ENCODE measurements at regions not wholly inside any gene's neighbourhood (a gene's known extent, or its start where the extent isn't known, plus 50 kb on each side); places are given as distances from the start of the nearest gene placed in this dataset.
A peak's percentile ranks its signal among the peaks of the same experiment; 100 is the strongest.

DNA sequence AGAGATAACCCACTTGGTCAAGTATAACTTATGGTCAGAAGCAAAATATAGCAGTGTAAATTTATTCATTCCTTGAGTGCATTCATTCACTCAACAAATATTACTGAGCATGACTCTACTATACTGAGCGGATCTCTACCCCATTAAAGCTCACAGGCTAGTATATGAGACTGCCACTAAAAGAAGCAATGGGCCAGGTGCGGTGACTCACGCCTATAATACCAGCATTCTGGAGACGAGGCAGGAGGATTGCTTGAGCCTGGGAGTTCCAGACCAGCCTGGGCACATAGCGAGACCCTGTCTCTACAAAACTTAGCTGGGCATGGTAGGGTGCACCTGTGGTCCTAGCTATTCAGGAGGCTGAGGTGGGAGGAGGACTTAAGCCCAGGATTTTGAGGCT is 197.6 kb upstream of the BLID start:
- intact Hi-C loops (cut with DNase I; ENCODE audit: low total_unique reads), result no loop called here
- Histone ChIP-seq H3K27me3 (peaks cover 0 to 2% (median 0%) of the 10 kb centered on the region in 3 donors), H3K4me3 (no peak overlapping the region), H3K9me3 (no peaks in the 10 kb centered on the region), H3K36me3 (no peaks in the 10 kb centered on the region), H3K4me1 (peaks cover 0 to under 1% (median 0%) of the 10 kb centered on the region in 4 donors), H3K27ac (no peak overlapping the region)
- 56 to 76% (median 63%) methylated on average over 5 of the region's 5 CpGs for WGBS, 5 donors
- DNase-seq, result no peak
- TF ChIP-seq POLR2AphosphoS5 (IDR thresholded peaks at IDR 0.05) (no peak), EP300 (IDR thresholded peaks at IDR 0.05) (no peak)
- TF ChIP-seq, protein P1, sequence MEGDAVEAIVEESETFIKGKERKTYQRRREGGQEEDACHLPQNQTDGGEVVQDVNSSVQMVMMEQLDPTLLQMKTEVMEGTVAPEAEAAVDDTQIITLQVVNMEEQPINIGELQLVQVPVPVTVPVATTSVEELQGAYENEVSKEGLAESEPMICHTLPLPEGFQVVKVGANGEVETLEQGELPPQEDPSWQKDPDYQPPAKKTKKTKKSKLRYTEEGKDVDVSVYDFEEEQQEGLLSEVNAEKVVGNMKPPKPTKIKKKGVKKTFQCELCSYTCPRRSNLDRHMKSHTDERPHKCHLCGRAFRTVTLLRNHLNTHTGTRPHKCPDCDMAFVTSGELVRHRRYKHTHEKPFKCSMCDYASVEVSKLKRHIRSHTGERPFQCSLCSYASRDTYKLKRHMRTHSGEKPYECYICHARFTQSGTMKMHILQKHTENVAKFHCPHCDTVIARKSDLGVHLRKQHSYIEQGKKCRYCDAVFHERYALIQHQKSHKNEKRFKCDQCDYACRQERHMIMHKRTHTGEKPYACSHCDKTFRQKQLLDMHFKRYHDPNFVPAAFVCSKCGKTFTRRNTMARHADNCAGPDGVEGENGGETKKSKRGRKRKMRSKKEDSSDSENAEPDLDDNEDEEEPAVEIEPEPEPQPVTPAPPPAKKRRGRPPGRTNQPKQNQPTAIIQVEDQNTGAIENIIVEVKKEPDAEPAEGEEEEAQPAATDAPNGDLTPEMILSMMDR (IDR thresholded peaks at IDR 0.05), result no peak

DNA sequence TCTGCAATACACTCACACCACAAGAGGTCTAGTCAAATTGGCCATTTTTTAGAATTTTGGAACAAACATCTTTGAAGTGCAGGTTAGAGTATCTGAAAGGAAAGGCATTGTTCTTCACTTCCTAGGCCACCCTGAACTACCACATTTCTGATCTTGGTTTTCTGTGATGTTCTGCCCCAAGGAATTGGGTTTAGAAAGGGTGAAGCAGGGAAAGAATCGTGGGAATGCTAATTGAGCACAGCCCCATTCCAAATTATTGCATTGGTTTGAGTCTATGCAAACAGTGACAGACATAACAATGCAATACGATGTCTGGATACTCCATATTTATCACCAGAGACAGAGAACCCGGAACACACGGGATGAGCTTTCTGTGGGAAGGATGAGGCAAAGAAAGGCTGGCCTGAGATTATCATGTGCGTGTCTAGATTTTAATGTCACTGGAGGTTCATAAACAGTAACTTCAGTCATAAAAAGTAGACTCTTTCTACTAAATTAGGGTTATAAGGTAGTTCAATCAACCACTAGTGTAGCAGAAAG is 195.3 kb upstream of the BLID start:
- Histone ChIP-seq H3K27me3 (peaks cover 0 to 3% (median 0%) of the 10 kb centered on the region in 3 donors), H3K36me3 (no peaks in the 10 kb centered on the region), H3K4me3 (no peak overlapping the region), H3K4me1 (no peaks in the 10 kb centered on the region), H3K9me3 (no peaks in the 10 kb centered on the region), H3K27ac (no peak overlapping the region)
- 78 to 87% (median 84%) methylated on average over 5 of the region's 5 CpGs for WGBS, 5 donors
- intact Hi-C loops (cut with DNase I; ENCODE audit: low total_unique reads), result no loop called here
- TF ChIP-seq, protein P1 (IDR thresholded peaks at IDR 0.05), result no peak
- TF ChIP-seq POLR2A (IDR thresholded peaks at IDR 0.05), result no peak
- TF ChIP-seq EP300 (IDR thresholded peaks at IDR 0.05), result no peak
- TF ChIP-seq POLR2AphosphoS5 (IDR thresholded peaks at IDR 0.05), result no peak
- DNase-seq, result no peak

DNA sequence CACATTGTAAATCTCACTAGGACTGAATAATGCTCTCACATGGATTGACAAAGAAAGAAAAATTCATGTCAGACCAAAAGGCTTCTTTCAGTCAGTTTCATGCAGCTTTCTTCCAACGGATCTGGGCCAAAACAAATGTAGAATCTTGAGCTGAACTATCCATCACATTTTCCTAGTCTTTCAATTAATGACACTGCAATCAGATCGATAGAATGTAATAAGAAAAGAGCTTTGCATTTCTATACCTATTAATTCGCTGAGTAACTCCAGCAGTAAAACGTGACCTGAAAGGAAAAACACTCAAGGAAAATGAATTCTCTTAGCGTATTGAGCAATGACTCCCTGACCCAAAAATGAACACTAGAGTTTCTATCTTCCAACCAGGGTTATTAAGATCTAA is 194.8 kb upstream of the BLID start:
- Histone ChIP-seq H3K4me1 (no peaks in the 10 kb centered on the region), H3K27me3 (peaks cover 0 to 3% (median 0%) of the 10 kb centered on the region in 3 donors), H3K9me3 (no peaks in the 10 kb centered on the region), H3K4me3 (no peak overlapping the region), H3K27ac (no peak overlapping the region), H3K36me3 (no peaks in the 10 kb centered on the region)
- intact Hi-C loops (cut with DNase I; ENCODE audit: low total_unique reads), result no loop called here
- WGBS, 5 donors, result 71 to 83% (median 74%) methylated on average over 5 of the region's 5 CpGs
- TF ChIP-seq POLR2A (IDR thresholded peaks at IDR 0.05), result no peak
- no peak for TF ChIP-seq EP300 (IDR thresholded peaks at IDR 0.05)
- TF ChIP-seq, protein P1 (IDR thresholded peaks at IDR 0.05), result no peak
- no peak for TF ChIP-seq POLR2AphosphoS5 (IDR thresholded peaks at IDR 0.05)
- no peak for DNase-seq

DNA sequence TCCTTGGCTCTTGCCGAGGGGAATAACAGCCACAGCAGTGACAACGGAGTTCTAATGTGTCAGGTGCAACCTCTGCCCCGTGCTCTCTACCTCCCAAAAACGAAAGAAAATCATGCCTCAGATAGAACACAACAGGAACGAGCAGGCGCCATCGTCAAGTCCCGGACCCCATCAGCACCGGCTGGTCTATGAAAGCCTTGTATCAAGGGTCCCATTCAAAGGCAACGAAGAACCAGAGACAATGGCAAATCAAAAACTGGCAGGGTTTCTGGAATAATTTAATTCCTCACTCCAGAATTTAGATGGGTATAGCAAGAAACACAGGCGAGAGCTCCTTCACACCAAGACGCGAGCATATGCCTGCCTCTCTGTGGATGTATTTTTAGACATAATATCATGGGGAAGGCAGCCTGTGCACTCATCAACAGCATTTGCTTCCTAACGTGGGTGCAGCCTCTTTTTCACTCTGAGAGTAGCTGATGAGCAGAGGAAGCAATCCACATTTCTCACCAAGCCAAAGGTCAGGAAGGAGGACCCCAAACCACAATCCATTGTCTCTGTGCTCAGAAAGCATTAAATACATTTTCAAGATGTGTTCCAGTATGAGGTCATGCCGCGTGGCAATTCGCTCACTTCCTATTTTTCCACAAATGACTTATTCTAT is 193.4 kb upstream of the BLID start:
- peaks cover 0 to 3% (median 0%) of the 10 kb centered on the region in 3 donors for H3K27me3 ChIP-seq
- no peak overlapping the region for H3K4me3 ChIP-seq
- H3K36me3 ChIP-seq, result no peaks in the 10 kb centered on the region
- intact Hi-C loops (cut with DNase I; ENCODE audit: low total_unique reads), result no loop called here
- no peak overlapping the region for H3K27ac ChIP-seq
- H3K4me1 ChIP-seq, result no peaks in the 10 kb centered on the region
- no peak for TF ChIP-seq EP300 (IDR thresholded peaks at IDR 0.05)
- no peak for TF ChIP-seq POLR2AphosphoS5 (IDR thresholded peaks at IDR 0.05)
- DNase-seq, result peak in 1 of 2 donors; percentile 58
- WGBS, 5 donors, result 64 to 73% (median 66%) methylated on average over 17 of the region's 17 CpGs
- H3K9me3 ChIP-seq, result no peaks in the 10 kb centered on the region

DNA sequence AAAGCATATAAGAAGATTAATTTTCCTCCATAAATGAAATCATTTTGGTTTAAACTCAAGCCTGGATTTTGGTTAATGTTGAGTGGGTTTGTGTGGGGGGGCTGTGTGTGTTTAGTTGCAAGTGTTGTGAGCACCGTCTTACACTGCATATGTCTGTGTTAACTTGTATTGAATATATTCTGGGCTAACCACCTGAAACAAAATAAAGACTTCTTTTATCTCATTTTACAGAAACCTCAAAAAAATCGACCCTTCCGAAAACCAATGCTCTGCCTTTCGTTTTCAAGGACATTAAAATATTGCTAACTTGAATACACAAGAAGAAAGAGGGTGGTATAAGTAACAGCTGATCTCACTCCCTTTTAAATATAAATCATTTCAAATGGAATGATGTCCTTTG is 192.2 kb upstream of the BLID start:
- no peaks in the 10 kb centered on the region for H3K9me3 ChIP-seq
- peaks cover 0 to 3% (median 0%) of the 10 kb centered on the region in 3 donors for H3K27me3 ChIP-seq
- H3K36me3 ChIP-seq, result no peaks in the 10 kb centered on the region
- intact Hi-C loops (cut with DNase I; ENCODE audit: low total_unique reads), result no loop called here
- WGBS, 5 donors, result 88 to 91% (median 90%) methylated on average over 4 of the region's 4 CpGs
- TF ChIP-seq POLR2A (IDR thresholded peaks at IDR 0.05) (no peak), POLR2AphosphoS5 (IDR thresholded peaks at IDR 0.05) (no peak), EP300 (IDR thresholded peaks at IDR 0.05) (no peak)
- TF ChIP-seq, protein P1 (IDR thresholded peaks at IDR 0.05), result no peak
- H3K4me3 ChIP-seq, result no peak overlapping the region
- no peaks in the 10 kb centered on the region for H3K4me1 ChIP-seq
- DNase-seq, result no peak
- no peak overlapping the region for H3K27ac ChIP-seq

Data from stomach (tissue), 8 donors.